ENCODE measurements at regions not wholly inside any gene's neighbourhood (a gene's known extent, or its start where the extent isn't known, plus 50 kb on each side); places are given as distances from the start of the nearest gene placed in this dataset.

- no peak for DNase-seq (ENCODE audit: low read depth)
Observed at GRCh38 chr2:129654331-129654730, 325.1 kb upstream of the RAB6C start.

GRCh38 chr2:129656081-129656598, 323.3 kb upstream of the RAB6C start:
- no peak for DNase-seq (ENCODE audit: low read depth)

GRCh38 chr2:129658430-129658829, 321.0 kb upstream of the RAB6C start:
- no peak for DNase-seq (ENCODE audit: low read depth)

GRCh38 chr2:129661935-129662334, 317.5 kb upstream of the RAB6C start:
- no peak for DNase-seq (ENCODE audit: low read depth)

- DNase-seq (ENCODE audit: low read depth): no peak
Observed at GRCh38 chr2:129667577-129667976, 311.9 kb upstream of the RAB6C start.

GRCh38 chr2:129672521-129672920, 306.9 kb upstream of the RAB6C start:
- no peak for DNase-seq (ENCODE audit: low read depth)

- no peak for DNase-seq (ENCODE audit: low read depth)
Observed at GRCh38 chr2:129673234-129673633, 306.2 kb upstream of the RAB6C start.

GRCh38 chr2:129673847-129674711, 305.4 kb upstream of the RAB6C start:
- DNase-seq (ENCODE audit: low read depth): no peak

- DNase-seq (ENCODE audit: low read depth): no peak
Observed at GRCh38 chr2:129678751-129679150, 300.7 kb upstream of the RAB6C start.

GRCh38 chr2:129681788-129682187, 297.7 kb upstream of the RAB6C start:
- DNase-seq (ENCODE audit: low read depth): no peak

- DNase-seq (ENCODE audit: low read depth): no peak
Observed at GRCh38 chr2:129689653-129690448, 289.6 kb upstream of the RAB6C start.

GRCh38 chr2:129695496-129695895, 284.0 kb upstream of the RAB6C start:
- DNase-seq (ENCODE audit: low read depth): no peak

GRCh38 chr2:129698593-129698992, 280.9 kb upstream of the RAB6C start:
- DNase-seq (ENCODE audit: low read depth): no peak

- DNase-seq (ENCODE audit: low read depth): no peak
Observed at GRCh38 chr2:129699781-129700573, 279.5 kb upstream of the RAB6C start.

- no peak for DNase-seq (ENCODE audit: low read depth)
Observed at GRCh38 chr2:129702416-129703176, 276.9 kb upstream of the RAB6C start.

GRCh38 chr2:129705085-129705484, 274.4 kb upstream of the RAB6C start:
- DNase-seq (ENCODE audit: low read depth): no peak

GRCh38 chr2:129707800-129708199, 271.7 kb upstream of the RAB6C start:
- DNase-seq (ENCODE audit: low read depth): no peak

GRCh38 chr2:129708221-129708967, 271.1 kb upstream of the RAB6C start:
- no peak for DNase-seq (ENCODE audit: low read depth)

- no peak for DNase-seq (ENCODE audit: low read depth)
Observed at GRCh38 chr2:129709001-129709955, 270.2 kb upstream of the RAB6C start.
